Activated T-cell treated with anti-CD3 and anti-CD28 coated beads, Interleukin-2, amount 50 U/mL, for 4 hours (primary cell): ENCODE measurements at regions not wholly inside any gene's neighbourhood (a gene's known extent, or its start where the extent isn't known, plus 50 kb on each side); places are given as distances from the start of the nearest gene placed in this dataset.
A peak's percentile ranks its signal among the peaks of the same experiment; 100 is the strongest.

ENCODE experiments used
- ATAC-seq, 2 donors: fragments of 200-7000 bp; cut with Tn5 transposase; one replicate each; pipeline ENCODE4 v1.10.0; 2021
- DNase-seq: peaks from one replicate; pipeline ENCODE4 v3.0.0-alpha.2; 2020
- H3K27me3 Mint-ChIP-seq: one replicate; pipeline ENCODE4 v1.8.0; 2021; ENCODE audit warnings: low read depth, mixed read lengths
- H3K36me3 Mint-ChIP-seq: one replicate; pipeline ENCODE4 v1.8.0; 2022; ENCODE audit warnings: mixed read lengths; ENCODE audit not compliant: insufficient read depth
- H3K4me1 Mint-ChIP-seq: one replicate; pipeline ENCODE4 v1.8.0; 2021; ENCODE audit warnings: low read depth, mixed read lengths
- H3K4me3 Mint-ChIP-seq: one replicate; pipeline ENCODE4 v1.8.0; 2021; ENCODE audit warnings: mild to moderate bottlenecking, moderate library complexity, mixed read lengths
- H3K9me3 Mint-ChIP-seq: one replicate; pipeline ENCODE4 v1.8.0; 2021; ENCODE audit warnings: mixed read lengths

- Mint-ChIP-seq H3K9me3 (no peaks in the 10 kb centered on the region), H3K27me3 (peaks cover 16% of the 10 kb centered on the region), H3K4me1 (peaks cover 12% of the 10 kb centered on the region), H3K4me3 (no peak overlapping the region), H3K36me3 (no peaks in the 10 kb centered on the region)
- ATAC-seq = no peak
- no peak for DNase-seq
Measured at GRCh38 chr12:127081058-127081457, 1185.9 kb upstream of the TMEM132C start.

DNA sequence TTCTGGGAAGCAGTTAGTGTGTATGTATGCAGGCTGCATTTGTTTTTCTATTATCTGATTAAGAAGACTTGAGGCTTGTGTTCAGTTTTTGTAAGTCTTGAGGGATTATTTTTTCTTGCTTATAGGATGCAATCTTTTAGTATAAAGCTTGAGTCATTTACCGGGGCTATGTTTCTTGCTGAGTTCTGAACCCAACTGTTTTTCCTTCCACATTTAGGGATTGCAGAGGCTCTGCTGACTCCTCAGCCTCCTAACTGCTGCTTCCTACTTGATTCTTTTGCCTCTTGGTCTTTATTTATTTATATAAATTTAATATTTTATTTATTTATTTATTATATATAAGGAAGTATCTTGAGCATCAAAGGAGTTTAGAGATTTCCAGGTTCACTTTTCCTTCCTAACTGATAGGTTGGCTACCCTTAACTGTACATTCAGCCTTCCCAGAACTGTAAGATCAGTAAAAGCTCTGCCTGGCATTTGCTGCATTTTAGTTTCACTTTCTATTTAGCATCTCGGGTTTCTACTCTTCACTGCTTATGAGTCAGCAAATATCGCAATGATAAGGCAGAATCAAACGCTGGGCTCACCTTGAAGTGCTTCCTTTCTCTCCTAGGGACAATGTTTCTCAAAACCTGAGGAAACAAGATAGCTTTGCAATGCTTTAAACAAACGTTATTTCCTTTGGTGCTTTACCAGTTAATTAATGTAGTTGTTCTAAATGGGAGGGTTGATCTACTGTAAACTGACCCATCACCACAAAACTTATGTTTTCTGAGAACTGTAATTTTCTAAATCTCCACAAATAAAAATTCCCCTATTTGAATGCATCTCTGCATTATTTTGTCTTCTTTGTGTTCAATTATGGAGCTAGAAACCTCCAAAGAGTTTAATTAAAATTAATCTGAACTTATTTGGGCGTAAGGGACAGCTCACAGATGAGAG, 1183.7 kb upstream of the TMEM132C start:
- DNase-seq (no peak), ATAC-seq (peak; percentile 88 to 89)
- H3K4me3 Mint-ChIP-seq = peak overlapping the region; percentile 42
- no peaks in the 10 kb centered on the region for H3K36me3 Mint-ChIP-seq
- no peaks in the 10 kb centered on the region for H3K9me3 Mint-ChIP-seq
- H3K27me3 Mint-ChIP-seq = peaks cover 5% of the 10 kb centered on the region
- H3K4me1 Mint-ChIP-seq = peaks cover 12% of the 10 kb centered on the region

DNA sequence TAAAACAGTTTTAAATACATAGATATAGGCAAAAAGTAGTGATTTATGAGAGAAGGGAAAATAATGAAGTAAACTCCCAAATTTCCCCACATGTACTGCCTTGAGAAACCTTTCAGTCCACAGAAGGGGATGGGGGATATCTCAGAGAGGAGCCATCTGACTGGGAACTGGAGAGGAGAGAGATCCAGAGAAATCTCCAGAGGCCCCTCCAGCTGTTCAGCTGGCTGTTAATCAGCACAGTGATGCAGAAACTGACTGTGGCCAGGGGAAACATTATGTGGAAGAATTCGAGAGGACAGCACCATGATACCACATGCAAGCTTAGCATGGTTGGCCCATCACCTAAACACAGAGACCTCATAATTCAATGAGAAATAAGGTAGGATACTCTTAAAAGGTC, 1165.9 kb upstream of the TMEM132C start:
- DNase-seq (no peak), ATAC-seq (no peak)
- H3K9me3 Mint-ChIP-seq = no peaks in the 10 kb centered on the region
- no peak overlapping the region for H3K4me3 Mint-ChIP-seq
- peaks cover 16% of the 10 kb centered on the region for H3K27me3 Mint-ChIP-seq
- no peaks in the 10 kb centered on the region for H3K36me3 Mint-ChIP-seq
- no peaks in the 10 kb centered on the region for H3K4me1 Mint-ChIP-seq

DNA sequence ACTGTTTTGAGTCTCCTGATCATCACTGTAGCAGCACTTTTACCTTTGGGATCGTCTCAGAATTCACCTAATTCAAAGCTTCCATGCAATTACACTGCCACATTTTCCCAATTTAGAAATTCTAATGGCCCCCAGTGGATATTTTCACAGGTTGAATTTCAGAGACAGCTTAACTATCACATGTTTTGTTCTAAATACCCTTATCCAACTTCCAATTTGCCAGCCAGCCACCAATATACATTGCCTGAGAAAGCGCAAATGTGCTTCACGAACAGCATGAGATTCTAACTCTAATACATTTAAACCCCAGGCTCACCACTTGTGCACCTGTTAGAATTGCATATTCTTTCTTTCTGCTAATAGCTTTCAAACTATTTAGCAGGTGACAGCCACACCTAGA, 1160.9 kb upstream of the TMEM132C start:
- ATAC-seq (no peak), DNase-seq (no peak)
- peaks cover 26% of the 10 kb centered on the region for H3K27me3 Mint-ChIP-seq
- no peaks in the 10 kb centered on the region for H3K4me1 Mint-ChIP-seq
- no peaks in the 10 kb centered on the region for H3K36me3 Mint-ChIP-seq
- no peaks in the 10 kb centered on the region for H3K9me3 Mint-ChIP-seq
- H3K4me3 Mint-ChIP-seq = no peak overlapping the region

DNA sequence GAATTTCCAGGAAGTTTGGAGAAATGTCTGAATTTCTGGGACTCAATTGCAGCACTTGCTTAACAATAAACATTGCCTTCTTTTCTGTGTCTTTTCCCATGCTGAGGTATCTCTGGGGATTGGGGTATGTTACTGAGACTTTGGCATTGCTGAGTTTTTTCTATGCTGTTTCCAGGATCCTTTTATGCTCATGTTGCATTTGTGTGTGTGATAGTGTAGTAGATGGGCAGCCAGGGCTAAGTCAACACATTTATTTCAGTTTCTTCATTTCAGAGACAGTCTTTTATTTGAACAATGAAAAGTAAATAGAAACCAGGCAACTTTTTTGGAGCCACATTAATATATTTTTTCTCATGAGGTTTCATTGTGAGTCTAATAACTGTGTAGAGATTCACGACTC, 1160.3 kb upstream of the TMEM132C start:
- Mint-ChIP-seq H3K4me3 (no peak overlapping the region), H3K27me3 (peaks cover 21% of the 10 kb centered on the region), H3K36me3 (no peaks in the 10 kb centered on the region), H3K9me3 (no peaks in the 10 kb centered on the region), H3K4me1 (no peaks in the 10 kb centered on the region)
- no peak for ATAC-seq
- DNase-seq = no peak

- H3K4me3 Mint-ChIP-seq = no peak overlapping the region
- no peak for ATAC-seq
- H3K36me3 Mint-ChIP-seq = no peaks in the 10 kb centered on the region
- no peak for DNase-seq
- H3K27me3 Mint-ChIP-seq = peaks cover 21% of the 10 kb centered on the region
- no peaks in the 10 kb centered on the region for H3K9me3 Mint-ChIP-seq
- no peaks in the 10 kb centered on the region for H3K4me1 Mint-ChIP-seq
Measured at GRCh38 chr12:127107744-127108143, 1159.2 kb upstream of the TMEM132C start.

GRCh38 chr12:127108360-127109215, 1158.4 kb upstream of the TMEM132C start:
- Mint-ChIP-seq H3K4me3 (no peak overlapping the region), H3K36me3 (no peaks in the 10 kb centered on the region), H3K9me3 (no peaks in the 10 kb centered on the region), H3K4me1 (no peaks in the 10 kb centered on the region), H3K27me3 (peaks cover 21% of the 10 kb centered on the region)
- DNase-seq = peak; percentile 22
- no peak for ATAC-seq

DNA sequence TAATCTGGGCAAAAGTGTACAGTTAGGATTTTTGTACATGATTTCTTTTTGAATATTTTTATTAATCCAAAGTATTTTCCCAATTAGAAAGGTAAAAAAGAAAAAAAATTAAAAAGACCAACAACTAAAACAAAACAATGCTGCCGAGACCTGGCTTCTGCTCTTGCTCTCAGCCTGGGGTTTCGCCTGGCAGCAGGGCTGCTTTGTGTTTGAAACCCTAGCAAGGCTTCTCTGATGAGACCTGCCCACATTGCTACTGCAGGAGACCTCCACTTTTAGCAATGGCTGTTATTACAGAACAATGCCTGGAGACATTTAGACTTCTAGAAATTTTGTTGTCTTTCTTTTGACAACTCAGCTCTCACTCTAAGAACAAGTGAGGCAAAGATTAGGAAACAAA, 1153.0 kb upstream of the TMEM132C start:
- H3K4me3 Mint-ChIP-seq = no peak overlapping the region
- peaks cover 8% of the 10 kb centered on the region for H3K27me3 Mint-ChIP-seq
- DNase-seq (no peak), ATAC-seq (no peak)
- no peaks in the 10 kb centered on the region for H3K36me3 Mint-ChIP-seq
- H3K9me3 Mint-ChIP-seq = no peaks in the 10 kb centered on the region
- H3K4me1 Mint-ChIP-seq = no peaks in the 10 kb centered on the region

- no peak overlapping the region for H3K4me3 Mint-ChIP-seq
- no peaks in the 10 kb centered on the region for H3K36me3 Mint-ChIP-seq
- ATAC-seq (no peak), DNase-seq (no peak)
- H3K27me3 Mint-ChIP-seq = peaks cover 9% of the 10 kb centered on the region
- H3K9me3 Mint-ChIP-seq = no peaks in the 10 kb centered on the region
- no peaks in the 10 kb centered on the region for H3K4me1 Mint-ChIP-seq
Measured at GRCh38 chr12:127115468-127116035, 1151.4 kb upstream of the TMEM132C start.

DNA sequence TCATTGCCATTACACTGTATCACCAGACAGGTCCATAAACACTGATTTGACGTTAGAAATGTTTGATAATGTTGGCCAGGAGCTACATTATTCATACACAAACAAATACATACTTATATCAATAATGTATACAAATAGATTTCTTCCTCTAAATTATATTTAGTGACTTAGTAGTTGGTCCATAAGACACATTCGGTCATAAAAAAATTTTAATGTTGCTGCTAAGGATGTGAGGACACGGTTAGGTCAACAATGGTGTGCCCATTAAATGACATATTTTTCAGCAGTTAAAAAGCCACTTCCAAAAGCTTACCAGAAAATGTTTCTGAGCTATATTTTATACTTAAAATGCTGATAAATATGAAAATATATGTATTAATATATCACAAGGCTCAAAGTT, 1148.7 kb upstream of the TMEM132C start:
- peaks cover 9% of the 10 kb centered on the region for H3K27me3 Mint-ChIP-seq
- no peak for DNase-seq

GRCh38 chr12:127119600-127120140, 1147.3 kb upstream of the TMEM132C start:
- H3K27me3 Mint-ChIP-seq = peaks cover 9% of the 10 kb centered on the region
- H3K9me3 Mint-ChIP-seq = no peaks in the 10 kb centered on the region
- H3K4me3 Mint-ChIP-seq = no peak overlapping the region
- H3K4me1 Mint-ChIP-seq = no peaks in the 10 kb centered on the region
- ATAC-seq (no peak), DNase-seq (no peak)
- no peaks in the 10 kb centered on the region for H3K36me3 Mint-ChIP-seq

More for the DNA sequence above, 1148.7 kb upstream of the TMEM132C start:
- Mint-ChIP-seq H3K4me3 (no peak overlapping the region), H3K36me3 (no peaks in the 10 kb centered on the region), H3K9me3 (no peaks in the 10 kb centered on the region), H3K4me1 (no peaks in the 10 kb centered on the region)
- no peak for ATAC-seq

GRCh38 chr12:127120851-127121250, 1146.1 kb upstream of the TMEM132C start:
- Mint-ChIP-seq H3K9me3 (no peaks in the 10 kb centered on the region), H3K4me1 (no peaks in the 10 kb centered on the region), H3K4me3 (no peak overlapping the region), H3K27me3 (peaks cover 9% of the 10 kb centered on the region), H3K36me3 (no peaks in the 10 kb centered on the region)
- DNase-seq = no peak
- ATAC-seq = no peak

- Mint-ChIP-seq H3K9me3 (no peaks in the 10 kb centered on the region), H3K4me3 (no peak overlapping the region), H3K27me3 (peaks cover 4% of the 10 kb centered on the region), H3K4me1 (peaks cover 1% of the 10 kb centered on the region), H3K36me3 (no peaks in the 10 kb centered on the region)
- ATAC-seq (no peak), DNase-seq (no peak)
Measured at GRCh38 chr12:127121494-127122084, 1145.4 kb upstream of the TMEM132C start.
